ENCODE measurements at regions not wholly inside any gene's neighbourhood (a gene's known extent, or its start where the extent isn't known, plus 50 kb on each side); places are given as distances from the start of the nearest gene placed in this dataset.

DNA sequence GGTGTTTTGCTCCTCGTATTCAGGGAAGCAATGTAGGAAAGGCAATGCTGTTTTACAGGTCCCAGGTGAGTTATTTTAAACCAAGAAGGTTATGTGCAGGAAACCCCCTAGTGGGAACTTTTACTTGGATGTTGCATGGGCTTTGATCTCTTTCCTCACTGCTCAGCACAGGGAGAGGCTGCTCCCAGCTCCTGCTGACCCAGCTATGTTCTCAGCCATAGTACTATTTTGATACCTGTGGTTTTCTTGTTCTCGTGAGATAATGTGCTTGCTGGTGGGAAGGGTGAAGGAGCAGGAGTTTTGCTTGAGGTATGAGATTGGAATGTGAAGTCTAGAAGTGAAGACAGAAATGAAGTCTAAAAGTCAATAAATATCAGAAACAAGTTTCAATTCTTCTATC lies 265.6 kb upstream of the FBXL7 start:
- H3K9me3 ChIP-seq (ENCODE audit: low read depth, low read length, poor library complexity, severe bottlenecking) = no peaks in the 10 kb centered on the region
- no peak overlapping the region for H3K4me3 ChIP-seq (ENCODE audit: low read depth, low read length, poor library complexity, severe bottlenecking)
- intact Hi-C loops (cut with micrococcal nuclease; ENCODE audit: unreplicated experiment) = no loop called here
- TF ChIP-seq EZH2 (IDR thresholded peaks at IDR 0.05; ENCODE audit: borderline replicate concordance, low read depth, low read length, poor library complexity, severe bottlenecking) = no peak
- TF ChIP-seq, protein P1, sequence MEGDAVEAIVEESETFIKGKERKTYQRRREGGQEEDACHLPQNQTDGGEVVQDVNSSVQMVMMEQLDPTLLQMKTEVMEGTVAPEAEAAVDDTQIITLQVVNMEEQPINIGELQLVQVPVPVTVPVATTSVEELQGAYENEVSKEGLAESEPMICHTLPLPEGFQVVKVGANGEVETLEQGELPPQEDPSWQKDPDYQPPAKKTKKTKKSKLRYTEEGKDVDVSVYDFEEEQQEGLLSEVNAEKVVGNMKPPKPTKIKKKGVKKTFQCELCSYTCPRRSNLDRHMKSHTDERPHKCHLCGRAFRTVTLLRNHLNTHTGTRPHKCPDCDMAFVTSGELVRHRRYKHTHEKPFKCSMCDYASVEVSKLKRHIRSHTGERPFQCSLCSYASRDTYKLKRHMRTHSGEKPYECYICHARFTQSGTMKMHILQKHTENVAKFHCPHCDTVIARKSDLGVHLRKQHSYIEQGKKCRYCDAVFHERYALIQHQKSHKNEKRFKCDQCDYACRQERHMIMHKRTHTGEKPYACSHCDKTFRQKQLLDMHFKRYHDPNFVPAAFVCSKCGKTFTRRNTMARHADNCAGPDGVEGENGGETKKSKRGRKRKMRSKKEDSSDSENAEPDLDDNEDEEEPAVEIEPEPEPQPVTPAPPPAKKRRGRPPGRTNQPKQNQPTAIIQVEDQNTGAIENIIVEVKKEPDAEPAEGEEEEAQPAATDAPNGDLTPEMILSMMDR (conservative IDR thresholded peaks at IDR 0.05; ENCODE audit: low read depth, low read length) = no peak
- H3K27me3 ChIP-seq (replicated peaks; ENCODE audit: insufficient read depth, low read depth, low read length, poor library complexity) = no peaks in the 10 kb centered on the region
- no peaks in the 10 kb centered on the region for H3K4me1 ChIP-seq (ENCODE audit: insufficient read depth, low read length, poor library complexity, severe bottlenecking)
- H3K27ac ChIP-seq (ENCODE audit: low read depth, low read length, poor library complexity, severe bottlenecking) = no peak overlapping the region
- ChIA-PET CTCF (no interaction called here), POLR2A (ENCODE audit: low non-redundant PET) (no interaction called here)
- DNase-seq (ENCODE audit: low spot score) = no peak
- no peaks in the 10 kb centered on the region for H3K36me3 ChIP-seq (ENCODE audit: insufficient read depth, low read length, poor library complexity, severe bottlenecking)
- BruUV-seq (replicated peaks) = no TSS peak

DNA sequence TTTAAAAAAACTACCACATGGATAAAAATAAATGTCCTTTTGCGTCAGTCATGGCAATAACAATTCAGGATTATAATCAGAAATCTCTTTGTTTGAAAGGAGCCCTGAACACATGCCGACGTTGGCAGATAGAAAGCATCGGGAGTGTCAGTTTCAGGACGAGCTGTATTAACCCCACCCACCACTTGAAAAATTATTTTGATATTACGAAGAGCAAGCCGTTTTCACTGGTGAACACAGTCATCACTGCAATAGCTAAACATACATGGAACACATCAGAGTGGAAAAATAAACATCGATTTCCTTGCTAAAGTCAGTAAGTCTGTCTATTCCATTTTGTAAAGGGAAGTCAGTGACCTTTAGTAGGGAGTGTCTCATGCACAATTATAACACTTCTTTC lies 266.4 kb upstream of the FBXL7 start:
- intact Hi-C loops (cut with micrococcal nuclease; ENCODE audit: unreplicated experiment) = no loop called here
- no peaks in the 10 kb centered on the region for H3K36me3 ChIP-seq (ENCODE audit: insufficient read depth, low read length, poor library complexity, severe bottlenecking)
- H3K9me3 ChIP-seq (ENCODE audit: low read depth, low read length, poor library complexity, severe bottlenecking) = no peaks in the 10 kb centered on the region
- BruUV-seq (replicated peaks) = no TSS peak
- H3K27ac ChIP-seq (ENCODE audit: low read depth, low read length, poor library complexity, severe bottlenecking) = no peak overlapping the region
- ChIA-PET POLR2A (ENCODE audit: low non-redundant PET) (no interaction called here), CTCF (no interaction called here)
- no peak for DNase-seq (ENCODE audit: low spot score)
- no peaks in the 10 kb centered on the region for H3K27me3 ChIP-seq (replicated peaks; ENCODE audit: insufficient read depth, low read depth, low read length, poor library complexity)
- TF ChIP-seq, protein P1 (conservative IDR thresholded peaks at IDR 0.05; ENCODE audit: low read depth, low read length) = no peak
- TF ChIP-seq EZH2 (IDR thresholded peaks at IDR 0.05; ENCODE audit: borderline replicate concordance, low read depth, low read length, poor library complexity, severe bottlenecking) = no peak
- H3K4me3 ChIP-seq (ENCODE audit: low read depth, low read length, poor library complexity, severe bottlenecking) = no peak overlapping the region
- no peaks in the 10 kb centered on the region for H3K4me1 ChIP-seq (ENCODE audit: insufficient read depth, low read length, poor library complexity, severe bottlenecking)

DNA sequence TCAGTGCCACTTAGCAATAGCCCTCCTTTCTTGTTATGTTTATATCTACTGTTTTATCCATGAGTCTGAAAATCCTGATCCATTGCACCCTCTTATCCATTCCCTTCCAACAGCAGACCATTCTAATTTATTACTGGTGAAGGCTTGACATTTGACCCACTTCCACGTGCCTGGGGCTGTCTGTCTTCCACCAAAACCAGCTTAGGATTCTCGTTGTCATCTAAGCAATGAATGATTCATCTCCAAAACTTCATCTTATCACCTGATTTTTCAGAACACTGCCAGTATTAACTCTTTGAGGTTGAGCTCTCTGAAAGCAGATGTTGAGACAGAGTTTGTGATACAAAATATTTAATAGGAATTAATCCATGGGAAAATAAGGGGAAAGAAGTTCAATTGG lies 277.8 kb upstream of the FBXL7 start:
- ChIA-PET CTCF (no interaction called here), POLR2A (ENCODE audit: low non-redundant PET) (no interaction called here)
- no TSS peak for BruUV-seq (replicated peaks)
- Histone ChIP-seq H3K36me3 (ENCODE audit: insufficient read depth, low read length, poor library complexity, severe bottlenecking) (no peaks in the 10 kb centered on the region), H3K27me3 (replicated peaks; ENCODE audit: insufficient read depth, low read depth, low read length, poor library complexity) (no peaks in the 10 kb centered on the region), H3K9me3 (ENCODE audit: low read depth, low read length, poor library complexity, severe bottlenecking) (no peaks in the 10 kb centered on the region), H3K4me1 (ENCODE audit: insufficient read depth, low read length, poor library complexity, severe bottlenecking) (no peaks in the 10 kb centered on the region), H3K27ac (ENCODE audit: low read depth, low read length, poor library complexity, severe bottlenecking) (no peak overlapping the region), H3K4me3 (ENCODE audit: low read depth, low read length, poor library complexity, severe bottlenecking) (no peak overlapping the region)
- TF ChIP-seq, protein P1 (conservative IDR thresholded peaks at IDR 0.05; ENCODE audit: low read depth, low read length) = no peak
- TF ChIP-seq EZH2 (IDR thresholded peaks at IDR 0.05; ENCODE audit: borderline replicate concordance, low read depth, low read length, poor library complexity, severe bottlenecking) = no peak
- DNase-seq (ENCODE audit: low spot score) = no peak
- intact Hi-C loops (cut with micrococcal nuclease; ENCODE audit: unreplicated experiment) = no loop called here
